Cardiac muscle cell (in vitro differentiated cells and primary cell): ENCODE measurements at regions not wholly inside any gene's neighbourhood (a gene's known extent, or its start where the extent isn't known, plus 50 kb on each side); places are given as distances from the start of the nearest gene placed in this dataset.
A peak's percentile ranks its signal among the peaks of the same experiment; 100 is the strongest.

ENCODE experiments used
- DNase-seq, 2 donors: peaks; one replicate each; pipeline versions ENCODE4 v3.0.0 to v3.0.0-alpha.2; 2010 to 2017; ENCODE audit warnings: low read depth in 1 of 2, low spot score in 1 of 2
- H3K27ac ChIP-seq: fragments of 200-600 bp; sonication (generic); 2 replicates; pipeline ENCODE4 v1.5.1; 2016
- H3K27me3 ChIP-seq: fragments of 200-600 bp; sonication (generic); 2 replicates; pipeline ENCODE4 v1.6.0; 2016; ENCODE audit warnings: control low read depth
- H3K36me3 ChIP-seq: fragments of 200-600 bp; sonication (generic); 2 replicates; pipeline ENCODE4 v1.5.1; 2016; ENCODE audit warnings: control low read depth
- H3K4me1 ChIP-seq: fragments of 200-600 bp; sonication (generic); 2 replicates; pipeline ENCODE4 v1.8.1; 2017; ENCODE audit warnings: low read depth, mild to moderate bottlenecking, mixed run types
- H3K4me3 ChIP-seq: fragments of 200-600 bp; sonication (generic); 2 replicates; pipeline ENCODE4 v1.5.1; 2016; ENCODE audit warnings: mild to moderate bottlenecking
- H3K9me3 ChIP-seq: fragments of 200-600 bp; sonication (generic); 2 replicates; pipeline ENCODE4 v1.5.1; 2017; ENCODE audit warnings: low read depth, mild to moderate bottlenecking, control low read depth
- CTCF ChIP-seq: IDR thresholded peaks from 2 replicates; pipeline ENCODE4 v1.5.1; 2012; ENCODE audit warnings: low read depth, mild to moderate bottlenecking, low read length

DNA sequence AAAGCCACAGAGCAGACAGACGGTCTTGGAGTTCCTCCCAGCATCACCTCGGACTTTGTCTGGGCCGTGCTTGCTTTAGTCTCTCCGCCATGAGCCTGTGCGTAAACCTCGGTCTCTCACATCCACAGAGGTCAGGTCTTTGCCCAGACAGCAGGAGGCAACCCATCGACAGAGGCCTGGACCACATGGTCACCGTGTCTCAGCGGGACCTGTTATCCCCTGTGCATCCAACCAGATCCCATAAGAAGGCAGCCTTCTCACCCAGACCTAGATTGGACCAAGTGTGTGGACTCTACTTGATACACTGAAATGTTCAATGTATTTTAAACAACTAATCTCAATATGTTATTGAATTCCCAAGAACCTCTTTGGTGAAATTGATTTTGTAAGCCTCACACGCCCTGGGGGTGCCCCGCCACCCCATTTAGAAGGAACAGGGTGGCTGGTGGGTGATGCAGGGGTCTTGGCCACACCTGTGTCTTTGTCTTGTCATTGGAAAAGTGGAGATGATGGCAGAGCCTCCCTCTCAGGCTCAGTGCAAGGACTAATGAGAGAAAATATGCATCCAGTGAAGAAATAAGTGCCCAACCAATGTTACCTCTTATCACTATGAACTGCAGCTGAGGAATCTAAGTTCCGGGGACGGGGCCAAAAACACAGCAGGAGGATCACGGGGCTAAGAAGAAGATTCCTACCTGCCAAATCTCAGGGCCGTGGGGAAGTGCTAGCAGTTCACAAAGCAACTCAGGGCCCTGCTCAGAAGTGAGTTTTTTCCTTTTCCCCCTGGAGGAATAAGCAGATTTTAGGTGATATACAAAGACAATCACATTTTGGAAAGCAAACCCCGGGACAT is 101.6 kb upstream of the BACE2 start:
- Histone ChIP-seq H3K4me3 (no peak overlapping the region), H3K36me3 (no peaks in the 10 kb centered on the region), H3K27me3 (no peaks in the 10 kb centered on the region), H3K9me3 (no peaks in the 10 kb centered on the region), H3K27ac (no peak overlapping the region), H3K4me1 (peaks cover 11% of the 10 kb centered on the region)
- no peak for TF ChIP-seq CTCF
- DNase-seq: peak in 1 of 2 donors; percentile 9

DNA sequence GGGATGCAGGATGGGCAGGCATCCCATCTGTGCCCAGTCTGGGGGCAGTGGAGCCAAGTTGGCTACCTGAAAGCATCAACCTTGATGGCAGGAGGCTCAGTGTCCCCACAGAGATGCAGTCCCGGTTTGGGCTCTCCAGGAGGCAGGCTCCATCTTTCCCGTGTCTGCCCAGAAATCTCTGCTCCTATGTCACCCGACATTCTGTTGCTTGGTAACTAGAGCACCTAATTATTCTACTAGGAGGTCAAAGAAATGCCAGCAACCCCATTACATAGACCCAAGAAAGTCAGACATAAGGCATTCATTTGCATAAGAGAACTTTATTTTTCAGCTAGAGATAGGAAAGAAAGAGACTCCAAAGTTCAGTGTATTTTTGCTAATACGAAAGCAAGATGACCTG is 100.3 kb upstream of the BACE2 start:
- H3K4me1 ChIP-seq: peaks cover 11% of the 10 kb centered on the region
- no peak overlapping the region for H3K4me3 ChIP-seq
- H3K9me3 ChIP-seq: no peaks in the 10 kb centered on the region
- no peaks in the 10 kb centered on the region for H3K27me3 ChIP-seq
- H3K36me3 ChIP-seq: no peaks in the 10 kb centered on the region
- DNase-seq: no peak
- H3K27ac ChIP-seq: no peak overlapping the region
- no peak for TF ChIP-seq CTCF

- no peaks in the 10 kb centered on the region for H3K27me3 ChIP-seq
- H3K27ac ChIP-seq: no peak overlapping the region
- DNase-seq: peak in 1 of 2 donors; percentile 56
- H3K36me3 ChIP-seq: no peaks in the 10 kb centered on the region
- TF ChIP-seq CTCF: no peak
- H3K4me3 ChIP-seq: peak overlapping the region; percentile 4
- H3K4me1 ChIP-seq: peaks cover 11% of the 10 kb centered on the region
- H3K9me3 ChIP-seq: no peaks in the 10 kb centered on the region
These were observed 99.5 kb upstream of the BACE2 start for GRCh38 chr21:41068496-41068895.

GRCh38 chr21:41068967-41069642 is 98.9 kb upstream of the BACE2 start:
- Histone ChIP-seq H3K4me1 (peaks cover 11% of the 10 kb centered on the region), H3K27ac (no peak overlapping the region), H3K36me3 (no peaks in the 10 kb centered on the region)

GRCh38 chr21:41070284-41070683 is 97.7 kb upstream of the BACE2 start:
- Histone ChIP-seq H3K36me3 (no peaks in the 10 kb centered on the region), H3K9me3 (no peaks in the 10 kb centered on the region), H3K27me3 (no peaks in the 10 kb centered on the region), H3K4me3 (no peak overlapping the region), H3K4me1 (peaks cover 11% of the 10 kb centered on the region), H3K27ac (no peak overlapping the region)
- DNase-seq: no peak
- TF ChIP-seq CTCF: no peak

More at GRCh38 chr21:41068967-41069642, 98.9 kb upstream of the BACE2 start:
- peak; percentile 71 to 91 for DNase-seq
- Histone ChIP-seq H3K9me3 (no peaks in the 10 kb centered on the region), H3K4me3 (peak overlapping the region; percentile 4), H3K27me3 (no peaks in the 10 kb centered on the region)
- peak; percentile 83 for TF ChIP-seq CTCF
